ENCODE measurements at regions not wholly inside any gene's neighbourhood (a gene's known extent, or its start where the extent isn't known, plus 50 kb on each side); places are given as distances from the start of the nearest gene placed in this dataset.
"Not testable (repeated sequence)": the region's sequence is repeated elsewhere in the genome, so short reads cannot be mapped to it uniquely, and the experiment has no call there.

DNA sequence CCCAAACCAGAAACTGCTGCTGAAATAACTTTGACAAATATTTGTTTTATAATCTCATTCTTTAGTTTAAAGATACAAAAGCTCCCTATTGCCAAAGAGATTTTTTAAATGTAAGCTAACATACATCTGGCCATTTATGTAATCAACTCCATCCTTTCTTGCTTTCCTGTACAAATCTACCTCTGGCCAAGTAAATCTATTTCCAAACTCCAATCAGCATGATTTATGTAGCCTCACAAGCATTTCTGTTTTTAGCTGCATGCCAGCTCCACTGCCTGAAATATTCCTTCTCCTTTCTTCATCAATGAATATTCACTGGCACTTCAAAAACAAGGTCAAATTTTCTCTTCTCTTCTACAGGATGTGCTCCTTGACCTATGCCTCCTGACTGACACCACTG, 80.0 kb downstream of the SHOX2 start:
- no peak for DNase-seq (ENCODE audit: low spot score)

DNA sequence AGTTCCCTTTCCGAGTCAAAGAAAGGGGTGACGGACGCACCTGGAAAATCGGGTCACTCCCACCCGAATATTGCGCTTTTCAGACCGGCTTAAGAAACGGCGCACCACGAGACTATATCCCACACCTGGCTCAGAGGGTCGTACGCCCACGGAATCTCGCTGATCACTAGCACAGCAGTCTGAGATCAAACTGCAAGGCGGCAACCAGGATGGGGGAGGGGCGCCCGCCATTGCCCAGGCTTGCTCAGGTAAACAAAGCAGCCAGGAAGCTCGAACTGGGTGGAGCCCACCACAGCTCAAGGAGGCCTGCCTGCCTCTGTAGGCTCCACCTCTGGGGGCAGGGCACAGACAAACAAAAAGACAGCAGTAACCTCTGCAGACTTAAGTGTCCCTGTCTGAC, 86.3 kb downstream of the SHOX2 start:
- not testable (repeated sequence) for DNase-seq (ENCODE audit: low spot score)

DNA sequence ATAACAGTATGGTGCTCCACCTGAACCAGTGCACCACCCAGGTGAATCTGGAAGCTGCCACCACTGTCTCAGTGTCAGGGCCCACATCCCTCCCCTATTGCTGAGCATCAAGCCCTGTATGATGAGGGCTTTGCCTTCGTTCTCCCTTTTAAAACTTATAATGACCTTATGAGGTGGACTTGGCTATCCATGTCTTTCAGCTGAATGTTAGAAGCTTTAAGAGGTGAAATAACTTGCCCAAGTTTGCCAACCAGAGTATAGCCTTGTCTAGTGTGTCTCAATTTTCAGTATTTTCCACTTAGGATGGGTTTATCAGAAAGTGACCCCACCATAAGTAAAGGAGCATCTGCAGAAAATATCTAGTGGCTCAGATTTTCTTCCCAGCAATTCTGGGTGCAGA, 87.8 kb downstream of the SHOX2 start:
- DNase-seq (ENCODE audit: low spot score) = no peak

DNA sequence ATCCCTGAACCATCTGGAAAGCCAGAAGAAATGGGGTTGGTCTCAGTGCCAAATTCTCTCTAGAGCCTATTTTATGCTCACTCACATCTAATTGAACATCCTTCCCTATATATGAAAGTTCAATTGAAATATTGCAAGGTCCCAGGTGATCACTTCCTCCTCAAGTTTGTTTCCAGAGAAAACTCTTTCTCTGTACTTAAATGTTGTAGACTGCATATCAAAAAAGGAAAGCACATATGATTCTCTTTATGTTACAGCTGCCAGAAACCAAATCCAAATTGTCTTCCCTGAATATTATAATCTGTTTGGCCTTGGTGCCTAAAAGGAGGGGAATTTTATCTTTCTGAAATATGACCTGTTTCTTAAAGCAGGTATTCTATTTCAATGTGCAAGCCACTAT, 93.3 kb downstream of the SHOX2 start:
- no peak for DNase-seq (ENCODE audit: low spot score)

DNA sequence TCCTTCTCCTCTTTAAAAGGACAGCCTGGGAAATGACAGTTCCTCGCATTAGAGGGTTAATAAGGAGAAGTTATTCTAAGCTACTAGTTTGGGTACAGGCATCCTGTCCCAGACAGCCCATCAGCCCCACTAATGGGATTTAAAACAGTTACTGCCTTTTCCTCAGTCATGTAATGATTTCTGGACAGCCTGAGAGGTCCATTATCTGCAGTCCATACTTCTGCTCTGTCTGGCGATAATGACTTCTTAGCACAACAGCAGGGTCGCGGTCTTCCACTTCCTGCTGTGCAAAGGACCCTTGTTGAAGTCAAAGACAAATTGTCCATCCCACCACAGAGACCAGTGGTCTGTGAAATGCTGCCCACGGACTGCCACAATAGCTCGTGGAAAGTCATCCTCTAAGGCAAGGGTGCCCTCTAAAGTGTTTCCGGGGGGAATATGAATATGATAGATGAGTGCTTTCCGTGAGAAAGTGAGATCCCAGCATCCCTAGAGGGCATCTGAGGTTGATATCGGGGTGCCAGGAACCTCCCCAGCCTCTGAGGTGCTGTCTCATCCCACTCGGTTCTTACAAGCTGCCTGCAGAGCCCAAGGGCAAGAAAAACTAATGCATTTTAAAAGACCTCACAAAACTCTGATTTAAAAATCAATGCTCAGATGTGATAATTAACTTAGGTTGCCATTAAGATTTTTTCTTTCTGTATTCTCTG, 100.7 kb downstream of the SHOX2 start:
- DNase-seq (ENCODE audit: low spot score) = no peak

DNA sequence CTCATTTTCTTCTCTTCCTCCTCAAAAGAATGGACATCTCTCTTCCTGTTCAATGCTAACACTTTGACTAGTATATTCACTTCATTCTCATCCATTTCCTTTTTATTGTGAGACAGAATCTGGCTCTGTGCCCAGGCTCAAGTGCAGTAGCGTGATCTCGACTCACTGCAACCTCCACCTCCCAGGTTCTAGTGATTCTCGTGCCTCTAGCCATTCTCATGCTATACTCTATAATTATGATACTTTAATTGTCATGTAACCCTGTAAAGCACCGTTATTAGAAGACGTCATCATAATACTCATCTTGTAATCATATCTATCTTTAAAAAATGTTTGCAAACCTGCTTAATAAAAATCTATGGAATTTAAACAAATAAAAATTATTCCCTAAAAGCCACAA, 107.0 kb downstream of the SHOX2 start:
- no peak for DNase-seq (ENCODE audit: low spot score)

DNA sequence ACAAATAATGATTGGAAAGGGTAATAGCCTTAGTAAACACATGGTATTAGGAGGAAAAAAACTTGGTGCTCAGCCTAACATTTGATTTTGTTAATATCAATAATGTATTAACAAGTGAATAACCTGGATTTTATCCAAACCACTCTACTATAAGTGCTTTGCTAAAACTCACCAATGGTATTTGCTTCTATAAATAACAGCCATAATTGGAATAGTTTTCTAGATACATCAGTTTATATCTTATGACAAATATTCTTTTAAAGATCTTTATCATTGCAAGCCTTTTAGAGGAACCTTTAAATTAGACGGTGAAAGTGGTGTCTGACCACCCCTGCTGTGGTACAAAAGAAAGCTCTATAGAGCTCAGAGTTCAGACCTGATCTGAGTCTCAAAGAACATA, 123.9 kb downstream of the SHOX2 start:
- no peak for DNase-seq (ENCODE audit: low spot score)

DNA sequence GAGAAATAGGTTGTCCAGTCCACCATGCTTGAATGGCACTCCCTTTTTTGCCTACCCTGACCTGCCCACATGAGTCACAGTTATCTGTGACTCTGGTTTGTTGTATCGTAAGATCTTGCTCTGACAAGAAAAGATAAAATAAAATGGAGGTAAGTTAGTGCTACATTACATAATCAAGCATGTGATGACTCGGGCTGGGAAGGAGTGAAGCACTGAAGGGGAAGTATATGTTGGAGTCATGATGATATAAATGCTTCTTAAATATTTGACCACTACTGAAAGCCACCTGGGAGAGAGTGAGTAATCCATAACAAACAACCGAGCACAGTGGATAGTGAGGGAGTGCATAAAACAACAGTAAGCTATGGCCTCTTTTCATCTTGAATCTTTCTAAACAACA, 124.4 kb downstream of the SHOX2 start:
- no peak for DNase-seq (ENCODE audit: low spot score)

DNA sequence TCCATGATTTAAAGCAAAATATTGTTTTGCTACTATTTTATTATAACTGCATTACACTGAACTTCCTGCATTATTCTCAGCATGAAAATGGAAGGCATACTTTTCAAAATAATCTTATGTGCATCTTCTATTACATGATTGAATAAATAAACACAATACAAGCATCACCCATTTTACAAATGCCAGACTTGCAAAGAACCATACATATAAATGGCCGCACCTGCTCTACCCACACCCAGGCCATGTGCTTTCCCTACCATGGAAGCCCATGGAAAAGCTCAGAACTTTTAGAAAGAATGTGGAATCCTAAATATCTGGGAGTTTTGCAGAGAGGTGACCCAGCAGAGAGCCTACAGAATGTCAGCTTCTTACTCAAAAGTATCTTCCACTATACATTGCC, 127.2 kb downstream of the SHOX2 start:
- DNase-seq (ENCODE audit: low spot score) = no peak

DNA sequence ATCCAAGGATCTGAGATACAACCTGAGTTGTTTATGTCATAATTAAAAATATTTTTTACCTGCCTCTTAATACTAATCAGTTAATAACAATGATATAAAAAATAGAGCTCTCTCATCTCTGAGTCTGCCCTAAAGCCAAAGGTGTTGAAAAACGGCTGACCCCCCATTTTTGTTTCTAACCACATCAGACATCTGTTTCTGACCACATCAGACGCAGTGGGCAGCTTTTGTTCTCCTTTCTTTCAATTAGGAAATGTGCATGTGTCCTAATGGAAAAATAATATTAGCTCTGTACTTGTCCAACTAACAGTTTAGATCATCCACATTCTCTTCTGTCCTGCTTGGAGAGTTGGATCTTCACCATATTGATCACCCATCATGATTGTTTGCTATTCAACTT, 144.6 kb downstream of the SHOX2 start:
- DNase-seq (ENCODE audit: low spot score) = no peak

DNA sequence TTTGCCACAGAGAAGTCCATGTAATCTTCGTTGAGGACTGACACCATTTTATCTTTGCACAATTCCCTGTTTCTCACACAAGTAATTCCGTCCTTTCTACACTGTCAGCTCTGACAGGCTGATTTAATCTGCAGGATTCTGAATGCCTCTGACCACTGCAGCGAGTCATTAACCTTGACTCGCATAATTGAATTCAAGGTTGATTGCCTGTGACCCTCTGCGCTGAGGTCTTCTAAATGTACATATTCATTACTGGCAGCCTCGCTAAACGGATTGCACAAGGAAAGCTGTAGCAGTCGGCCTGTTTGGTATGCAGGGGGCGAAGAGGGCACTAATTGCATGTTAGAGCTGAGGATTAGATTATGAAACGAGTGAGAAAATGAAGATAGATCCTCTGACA, 147.8 kb downstream of the SHOX2 start:
- DNase-seq (ENCODE audit: low spot score) = no peak

DNA sequence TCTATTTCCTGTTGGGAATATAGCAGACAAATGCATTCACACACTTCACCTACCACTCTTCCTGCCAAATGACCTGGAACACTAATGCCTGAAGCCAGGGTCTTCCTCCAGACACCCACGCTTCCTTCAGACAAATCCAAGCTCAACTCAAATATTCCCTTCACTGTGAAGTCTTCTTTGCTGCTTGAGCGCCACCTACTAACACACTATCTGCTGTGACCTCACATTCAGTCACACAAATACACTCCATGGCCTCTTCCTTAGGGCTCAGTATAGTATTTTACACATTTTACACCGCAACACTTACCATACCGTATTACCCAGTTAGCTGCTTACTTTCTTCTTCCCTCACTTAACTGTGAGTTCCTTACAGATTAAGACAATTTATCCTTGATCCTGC, 149.4 kb downstream of the SHOX2 start:
- no peak for DNase-seq (ENCODE audit: low spot score)

DNA sequence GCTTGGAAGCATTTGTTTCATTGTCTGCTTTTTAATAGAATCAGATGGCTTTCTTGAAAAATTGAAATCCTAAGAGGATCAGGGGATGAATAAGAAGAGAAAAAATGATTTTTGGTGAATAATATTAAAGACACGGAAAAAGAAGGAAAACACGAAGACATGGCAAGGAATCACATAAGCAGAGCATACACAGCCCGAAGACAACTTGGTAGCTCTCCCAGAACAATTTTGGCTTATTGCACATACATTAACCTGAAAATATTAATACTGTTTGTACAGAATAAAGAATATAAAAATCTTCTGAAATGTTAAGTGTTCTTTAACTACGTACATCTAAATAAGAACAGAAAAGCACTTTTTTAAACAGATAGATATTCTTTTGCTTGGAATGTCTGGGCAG, 150.0 kb downstream of the SHOX2 start:
- DNase-seq (ENCODE audit: low spot score) = no peak

DNA sequence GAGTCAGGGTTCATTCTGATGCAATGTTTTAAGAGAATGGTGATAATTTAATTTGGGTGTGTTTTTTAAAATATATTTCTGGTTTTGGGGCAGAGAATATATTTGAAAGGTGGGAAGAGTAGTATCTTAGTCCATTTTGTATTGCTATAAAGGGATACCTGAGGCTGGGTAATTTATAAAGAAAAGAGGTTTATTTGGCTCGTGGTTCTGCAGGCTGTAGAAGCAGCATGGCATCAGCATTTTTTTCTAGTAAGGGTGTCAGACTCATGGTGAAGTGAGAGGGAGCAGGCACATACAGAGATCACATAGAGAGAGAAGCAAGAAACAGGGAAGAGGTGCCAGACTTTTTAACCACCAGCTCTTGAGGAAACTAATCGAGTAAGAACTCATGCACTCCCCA, 152.7 kb downstream of the SHOX2 start:
- no peak for DNase-seq (ENCODE audit: low spot score)

DNA sequence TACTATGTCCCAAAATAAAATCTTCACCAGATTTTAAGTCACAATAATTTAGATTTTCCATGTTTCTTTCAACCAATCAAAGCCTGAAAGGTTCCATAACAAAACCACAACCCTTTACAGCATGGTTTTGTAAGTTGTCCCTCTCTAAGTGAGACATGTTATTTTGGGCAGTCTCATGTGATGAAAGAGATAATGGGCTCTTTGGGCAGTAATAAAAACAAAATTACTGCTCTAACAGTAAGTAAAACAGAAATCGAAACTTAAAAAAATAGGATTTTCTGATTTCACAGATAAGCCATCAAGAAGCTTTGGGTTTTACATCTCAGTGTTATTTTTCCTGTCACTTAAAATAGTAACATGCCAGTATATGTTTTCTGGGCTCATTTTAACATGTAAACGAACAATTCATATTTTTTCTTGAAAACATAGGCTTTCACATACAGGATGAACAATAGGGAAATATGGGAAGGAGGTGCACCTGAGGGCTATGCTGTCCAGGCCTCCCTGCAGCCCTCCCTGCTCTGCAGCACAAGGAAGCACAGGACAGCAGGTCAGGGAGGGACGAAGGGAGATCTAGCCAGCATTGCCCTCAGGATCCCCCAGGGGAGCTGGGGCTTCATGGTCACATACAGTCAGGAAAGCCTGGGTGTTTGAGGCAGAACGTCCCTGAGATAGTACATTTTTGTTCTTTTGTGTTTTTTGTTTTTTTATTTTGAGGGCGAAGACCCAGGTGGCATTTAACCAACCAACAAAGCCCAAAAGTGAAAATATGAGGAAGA, 157.4 kb downstream of the SHOX2 start:
- DNase-seq (ENCODE audit: low spot score) = no peak

DNA sequence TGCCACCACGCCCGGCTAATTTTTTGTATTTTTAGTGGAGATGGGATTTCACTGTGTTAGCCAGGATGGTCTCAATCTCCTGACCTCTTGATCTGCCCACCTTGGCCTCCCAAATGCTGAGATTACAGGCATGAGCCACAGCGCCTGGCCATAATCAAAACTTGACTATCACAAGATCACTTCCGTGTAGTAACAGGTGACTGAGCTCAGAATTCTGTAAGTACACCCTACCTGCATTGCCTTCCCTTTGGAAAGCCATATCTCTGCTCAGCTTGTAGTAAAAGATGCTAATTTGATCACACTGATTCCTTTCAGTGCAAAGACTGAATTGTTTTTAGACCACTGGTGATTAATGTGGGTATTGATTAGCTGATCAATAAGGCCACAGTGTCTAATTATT, 167.1 kb downstream of the SHOX2 start:
- DNase-seq (ENCODE audit: low spot score) = no peak

DNA sequence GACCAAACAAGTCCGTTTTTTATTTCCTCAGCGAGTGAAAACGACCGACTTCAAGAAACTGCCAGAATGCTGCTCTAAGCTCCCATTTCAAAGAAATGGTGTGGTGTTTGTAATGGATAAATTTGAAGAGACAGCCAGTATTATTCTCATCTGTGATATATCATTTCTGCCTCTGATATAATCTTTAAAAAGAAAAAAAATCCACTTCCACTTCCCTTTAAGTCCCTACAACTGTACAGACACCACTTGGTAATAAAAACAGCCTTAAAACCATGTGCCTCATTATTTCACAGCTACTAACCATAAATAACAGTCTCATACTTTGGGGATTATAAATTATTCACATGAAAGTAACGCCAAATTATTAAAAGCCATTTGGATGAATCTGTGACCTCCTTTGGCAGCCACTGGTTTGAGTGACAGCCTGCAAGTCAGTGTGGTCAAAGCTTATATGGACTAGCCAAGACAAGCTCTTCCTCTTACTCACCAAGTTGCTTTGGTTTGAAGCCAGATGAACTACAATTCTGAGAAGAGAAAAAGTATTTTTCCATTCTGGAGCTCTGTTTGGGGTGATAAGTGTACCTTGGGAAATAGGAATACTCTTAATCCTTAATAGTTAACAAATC, 168.0 kb downstream of the SHOX2 start:
- DNase-seq (ENCODE audit: low spot score) = no peak

DNA sequence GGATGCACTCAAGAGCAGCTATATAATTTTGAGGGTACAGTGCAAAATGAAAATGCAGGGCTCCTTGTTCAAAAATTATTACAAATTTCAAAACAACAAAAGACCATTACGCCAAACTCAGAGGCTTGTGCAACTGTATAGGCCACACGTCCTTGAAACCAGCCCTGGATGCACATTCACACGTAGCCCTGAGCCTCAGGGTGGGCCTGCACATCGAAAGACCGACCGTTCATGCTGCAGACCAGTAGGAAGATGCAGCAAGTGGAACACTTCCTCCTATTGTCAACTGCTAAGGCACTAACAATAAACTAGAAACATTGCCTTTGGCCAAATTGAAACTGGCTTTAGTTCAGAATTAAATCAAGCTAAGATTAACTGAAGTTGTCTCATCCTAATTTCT, 174.7 kb downstream of the SHOX2 start:
- no peak for DNase-seq (ENCODE audit: low spot score)

DNA sequence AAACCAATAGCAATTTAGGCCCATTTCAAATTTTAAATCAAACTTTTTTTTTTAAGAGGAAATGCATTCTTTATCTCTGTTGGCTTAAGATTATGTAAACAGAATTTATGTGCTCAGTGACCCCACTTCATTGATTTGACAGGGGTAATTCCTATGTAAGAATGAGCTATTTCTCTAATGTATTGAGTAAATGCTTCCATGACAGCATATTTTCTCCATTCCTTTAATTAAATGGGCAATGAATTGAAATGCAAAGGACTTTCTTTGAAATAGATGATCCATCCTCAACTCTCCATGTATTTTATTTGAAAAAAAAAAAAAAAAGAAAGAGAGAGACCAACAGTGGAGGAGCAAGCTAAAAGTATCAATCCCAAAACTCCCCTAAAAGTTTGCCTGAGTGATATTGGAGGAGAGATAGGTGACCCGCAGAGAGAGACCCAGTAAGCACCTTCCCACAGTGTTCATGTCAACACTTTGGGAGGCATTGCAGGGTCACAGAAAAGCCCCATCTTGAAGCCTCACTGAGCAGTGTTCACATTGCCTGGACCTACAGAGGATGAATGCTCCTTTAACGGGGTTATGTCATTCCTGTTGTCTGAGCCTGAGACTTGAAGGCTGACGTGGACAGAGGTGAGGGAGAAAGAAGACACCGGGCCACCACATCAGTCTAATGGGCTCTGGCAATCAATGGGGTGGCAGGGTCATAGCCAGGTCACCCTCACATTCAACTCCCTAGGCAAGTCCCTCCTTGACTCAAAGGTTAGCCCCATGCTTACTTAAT, 176.0 kb downstream of the SHOX2 start:
- no peak for DNase-seq (ENCODE audit: low spot score)

DNA sequence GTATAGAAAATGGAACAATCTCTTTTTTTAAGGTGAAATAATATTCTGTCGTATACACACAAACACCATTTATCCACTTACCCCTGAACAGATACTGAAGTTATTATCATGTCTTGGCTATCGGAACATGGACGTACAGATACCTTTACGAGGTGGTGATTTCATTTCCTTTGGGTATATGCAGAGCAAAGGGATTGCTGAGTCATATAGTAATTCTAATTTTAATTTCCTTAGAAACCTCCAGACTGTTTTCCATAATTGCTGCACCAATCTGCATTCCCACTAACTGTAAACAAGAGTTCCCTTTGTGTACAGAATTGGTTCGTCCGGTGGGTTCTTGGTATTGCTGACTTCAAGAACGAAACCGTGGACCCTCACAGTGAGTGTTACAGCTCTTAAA, 179.4 kb downstream of the SHOX2 start:
- no peak for DNase-seq (ENCODE audit: low spot score)

DNA sequence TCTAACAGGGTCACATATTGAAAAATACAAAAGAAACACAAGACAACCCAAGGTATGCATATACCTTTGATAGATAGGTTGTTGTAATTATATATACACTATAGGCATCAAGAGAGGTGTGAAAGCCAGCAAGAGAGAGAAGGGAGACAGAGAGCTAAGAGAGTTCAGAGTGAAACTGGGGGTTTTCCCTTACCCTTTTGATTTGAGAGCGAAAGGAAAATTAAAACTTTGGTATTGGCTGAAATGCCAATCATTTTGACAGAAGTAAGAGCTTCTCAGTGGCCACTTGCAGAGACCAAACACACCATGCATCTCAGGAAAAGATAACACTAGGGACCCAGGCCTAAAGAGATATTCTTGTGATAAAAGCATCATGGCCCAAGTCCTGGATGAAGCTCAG, 183.6 kb downstream of the SHOX2 start:
- no peak for DNase-seq (ENCODE audit: low spot score)

DNA sequence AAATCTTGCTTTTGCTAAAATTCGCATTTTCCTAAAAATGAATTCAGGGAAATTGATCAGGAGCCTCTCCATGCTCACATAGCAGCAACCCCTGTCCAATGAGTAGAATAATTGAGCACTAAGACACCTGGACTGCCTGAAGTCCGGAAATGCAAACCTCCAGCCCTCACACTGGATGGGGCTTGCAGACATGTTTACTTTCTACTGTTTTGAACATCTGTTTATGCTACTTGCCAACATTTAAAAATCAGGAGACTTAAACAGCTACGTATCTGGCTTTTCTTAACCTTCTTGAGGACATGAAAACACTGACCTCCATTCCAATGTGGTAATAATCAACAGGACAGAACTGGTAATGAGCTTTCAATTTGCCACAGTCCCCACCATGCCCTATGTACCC, 184.4 kb downstream of the SHOX2 start:
- DNase-seq (ENCODE audit: low spot score) = no peak

Data from iPS-NIHi11 (cell line).